ENCODE measurements at regions not wholly inside any gene's neighbourhood (a gene's known extent, or its start where the extent isn't known, plus 50 kb on each side); places are given as distances from the start of the nearest gene placed in this dataset.

- DNase-seq, result no peak
Measured at GRCh38 chr13:80284290-80284689, 56.6 kb downstream of the SPRY2 start.

GRCh38 chr13:80278706-80279105, 62.2 kb downstream of the SPRY2 start:
- no peak for DNase-seq

- DNase-seq, result no peak
Measured at GRCh38 chr13:80276371-80277289, 64.3 kb downstream of the SPRY2 start.

- DNase-seq, result no peak
Measured at GRCh38 chr13:80274643-80275042, 66.3 kb downstream of the SPRY2 start.

- no peak for DNase-seq
Measured at GRCh38 chr13:80273718-80274117, 67.2 kb downstream of the SPRY2 start.

- no peak for DNase-seq
Measured at GRCh38 chr13:80265348-80265747, 75.6 kb downstream of the SPRY2 start.

- DNase-seq, result no peak
Measured at GRCh38 chr13:80263745-80264513, 77.0 kb downstream of the SPRY2 start.

- no peak for DNase-seq
Measured at GRCh38 chr13:80262051-80262695, 78.8 kb downstream of the SPRY2 start.

- no peak for DNase-seq
Measured at GRCh38 chr13:80259159-80259558, 81.8 kb downstream of the SPRY2 start.

GRCh38 chr13:80256352-80256932, 84.5 kb downstream of the SPRY2 start:
- no peak for DNase-seq

GRCh38 chr13:80255946-80256345, 85.0 kb downstream of the SPRY2 start:
- DNase-seq, result no peak

- no peak for DNase-seq
Measured at GRCh38 chr13:80251403-80251802, 89.5 kb downstream of the SPRY2 start.

- no peak for DNase-seq
Measured at GRCh38 chr13:80250213-80250810, 90.6 kb downstream of the SPRY2 start.

- DNase-seq, result no peak
Measured at GRCh38 chr13:80249516-80250212, 91.3 kb downstream of the SPRY2 start.

- no peak for DNase-seq
Measured at GRCh38 chr13:80245162-80245733, 95.7 kb downstream of the SPRY2 start.

- no peak for DNase-seq
Measured at GRCh38 chr13:80244574-80244973, 96.4 kb downstream of the SPRY2 start.

GRCh38 chr13:80242728-80243427, 98.0 kb downstream of the SPRY2 start:
- DNase-seq, result no peak

GRCh38 chr13:80239571-80240255, 101.2 kb downstream of the SPRY2 start:
- no peak for DNase-seq

- DNase-seq, result no peak
Measured at GRCh38 chr13:80239116-80239515, 101.8 kb downstream of the SPRY2 start.

GRCh38 chr13:80237646-80238045, 103.3 kb downstream of the SPRY2 start:
- no peak for DNase-seq

- DNase-seq, result no peak
Measured at GRCh38 chr13:80235967-80236302, 105.0 kb downstream of the SPRY2 start.
